Smooth muscle cell (in vitro differentiated cells): ENCODE measurements at regions not wholly inside any gene's neighbourhood (a gene's known extent, or its start where the extent isn't known, plus 50 kb on each side); places are given as distances from the start of the nearest gene placed in this dataset.

Source experiments
- DNase-seq: peaks from one replicate; lab custom pipeline; 2025; ENCODE audit not compliant: unreplicated experiment; lab: John Stamatoyannopoulos, UW
- H2AFZ ChIP-seq: fragments of 200-600 bp; sonication (generic); 2 replicates; pipeline ENCODE4 v1.6.0; 2016; ENCODE audit warnings: antibody characterized with exemption, low read depth, mild to moderate bottlenecking
- H3F3A ChIP-seq: fragments of 200-600 bp; sonication (generic); 2 replicates; pipeline ENCODE4 v1.6.0; 2017; ENCODE audit warnings: antibody characterized with exemption, low read depth
- H3K27ac ChIP-seq: fragments of 200-600 bp; sonication (generic); 2 replicates; pipeline ENCODE4 v1.5.1; 2016; ENCODE audit warnings: low read depth, mild to moderate bottlenecking
- H3K27me3 ChIP-seq: fragments of 200-600 bp; sonication (generic); 2 replicates; pipeline ENCODE4 v1.6.1; 2016; ENCODE audit warnings: low read depth, mild to moderate bottlenecking
- H3K36me3 ChIP-seq: fragments of 200-600 bp; sonication (generic); 2 replicates; pipeline ENCODE4 v1.5.1; 2016; ENCODE audit warnings: low read depth
- H3K4me1 ChIP-seq: fragments of 200-600 bp; sonication (generic); 2 replicates; pipeline ENCODE4 v1.5.1; 2016; ENCODE audit warnings: low read depth
- H3K4me2 ChIP-seq: fragments of 200-600 bp; sonication (generic); 2 replicates; pipeline ENCODE4 v1.6.0; 2016; ENCODE audit warnings: mild to moderate bottlenecking
- H3K4me3 ChIP-seq: fragments of 200-600 bp; sonication (generic); 2 replicates; pipeline ENCODE4 v1.5.1; 2016; ENCODE audit warnings: mild to moderate bottlenecking
- H3K79me2 ChIP-seq: fragments of 200-600 bp; sonication (generic); 2 replicates; pipeline ENCODE4 v1.6.0; 2016; ENCODE audit warnings: low read depth, mild to moderate bottlenecking
- H3K9ac ChIP-seq: fragments of 200-600 bp; sonication (generic); 2 replicates; pipeline ENCODE4 v1.6.0; 2016; ENCODE audit warnings: low read depth
- H3K9me3 ChIP-seq: fragments of 200-600 bp; sonication (generic); replicated peaks from 2 replicates; pipeline ENCODE4 v1.5.1; 2016; ENCODE audit warnings: low read depth
- H4K20me1 ChIP-seq: fragments of 200-600 bp; sonication (generic); 2 replicates; pipeline ENCODE4 v1.6.0; 2016; ENCODE audit warnings: low read depth
- CTCF ChIP-seq: fragments of 200-600 bp; sonication (generic); IDR thresholded peaks from 2 replicates; pipeline ENCODE4 v1.5.1; 2017; ENCODE audit warnings: borderline replicate concordance, mild to moderate bottlenecking, antibody characterized with exemption; ENCODE audit not compliant: insufficient read depth, poor library complexity, severe bottlenecking
- WGBS: methylation state at CpG from one replicate; pipeline ENCODE4 v1.1.7; 2016; ENCODE audit warnings: low lambda C conversion rate; 5-methylcytosine and 5-hydroxymethylcytosine counted together

GRCh38 chr4:77310931-77311330, 153.9 kb downstream of the CCNG2 start:
- Histone ChIP-seq H3F3A (no peaks in the 10 kb centered on the region), H3K9me3 (no peaks in the 10 kb centered on the region), H3K4me2 (peak overlapping the region; percentile 17), H3K36me3 (no peaks in the 10 kb centered on the region), H3K9ac (no peak overlapping the region), H3K4me3 (no peak overlapping the region), H3K79me2 (no peaks in the 10 kb centered on the region), H3K27me3 (no peaks in the 10 kb centered on the region), H4K20me1 (no peaks in the 10 kb centered on the region), H3K4me1 (no peaks in the 10 kb centered on the region), H2AFZ (no peak overlapping the region), H3K27ac (peak overlapping the region; percentile 43)
- no peak for DNase-seq
- no peak for TF ChIP-seq CTCF
- 26% methylated on average over 3 of the region's 3 CpGs for WGBS

- Histone ChIP-seq H3K36me3 (no peaks in the 10 kb centered on the region), H3K4me2 (no peak overlapping the region), H4K20me1 (no peaks in the 10 kb centered on the region), H3F3A (no peaks in the 10 kb centered on the region), H2AFZ (no peak overlapping the region), H3K9me3 (no peaks in the 10 kb centered on the region), H3K4me1 (no peaks in the 10 kb centered on the region), H3K9ac (no peak overlapping the region), H3K79me2 (no peaks in the 10 kb centered on the region), H3K4me3 (no peak overlapping the region), H3K27me3 (no peaks in the 10 kb centered on the region), H3K27ac (no peak overlapping the region)
- no peak for DNase-seq
- TF ChIP-seq CTCF = no peak
- 78% methylated on average over 4 of the region's 4 CpGs for WGBS
These were observed 157.7 kb downstream of the CCNG2 start for GRCh38 chr4:77314697-77315096.

GRCh38 chr4:77327151-77327550, 170.1 kb downstream of the CCNG2 start:
- H3K4me3 ChIP-seq = no peak overlapping the region
- DNase-seq = no peak

More at GRCh38 chr4:77327151-77327550, 170.1 kb downstream of the CCNG2 start:
- no peak overlapping the region for H3K4me2 ChIP-seq
- no peak overlapping the region for H2AFZ ChIP-seq
- peaks cover 6% of the 10 kb centered on the region for H3K4me1 ChIP-seq
- no peak for TF ChIP-seq CTCF
- H3K9ac ChIP-seq = no peak overlapping the region
- no peaks in the 10 kb centered on the region for H3K36me3 ChIP-seq
- no peaks in the 10 kb centered on the region for H3K27me3 ChIP-seq
- no peak overlapping the region for H3K27ac ChIP-seq
- no peaks in the 10 kb centered on the region for H4K20me1 ChIP-seq
- no peaks in the 10 kb centered on the region for H3K9me3 ChIP-seq
- H3K79me2 ChIP-seq = no peaks in the 10 kb centered on the region
- H3F3A ChIP-seq = peaks cover 8% of the 10 kb centered on the region
- 94% methylated on average over 6 of the region's 6 CpGs for WGBS
